A549 (cell line): ENCODE measurements at regions not wholly inside any gene's neighbourhood (a gene's known extent, or its start where the extent isn't known, plus 50 kb on each side); places are given as distances from the start of the nearest gene placed in this dataset.

ENCODE experiments used
- EP300 ChIP-seq, 2 experiments: fragments of >200 bp; sonication (Bioruptor Twin); formaldehyde crosslinking; IDR thresholded peaks; 2 replicates in 1 of 2; 3 replicates in 1 of 2; pipeline ENCODE4 v1.6.1; 2016 to 2017
- HOXA7 ChIP-seq: fragments of 250-450 bp; sonication (Bioruptor Pico); IDR thresholded peaks from 2 replicates; pipeline ENCODE4 v1.5.0; 2020; ENCODE audit warnings: mild to moderate bottlenecking, moderate library complexity
- POLR2A ChIP-seq: IDR thresholded peaks from 2 replicates; pipeline ENCODE4 v1.6.1; 2012; ENCODE audit warnings: mild to moderate bottlenecking, low read length
- TF ChIP-seq, protein P1 (sequence below): fragments of >200 bp; sonication (Bioruptor Twin); formaldehyde crosslinking; IDR thresholded peaks from 3 replicates; pipeline ENCODE4 v1.5.1; 2016

DNA sequence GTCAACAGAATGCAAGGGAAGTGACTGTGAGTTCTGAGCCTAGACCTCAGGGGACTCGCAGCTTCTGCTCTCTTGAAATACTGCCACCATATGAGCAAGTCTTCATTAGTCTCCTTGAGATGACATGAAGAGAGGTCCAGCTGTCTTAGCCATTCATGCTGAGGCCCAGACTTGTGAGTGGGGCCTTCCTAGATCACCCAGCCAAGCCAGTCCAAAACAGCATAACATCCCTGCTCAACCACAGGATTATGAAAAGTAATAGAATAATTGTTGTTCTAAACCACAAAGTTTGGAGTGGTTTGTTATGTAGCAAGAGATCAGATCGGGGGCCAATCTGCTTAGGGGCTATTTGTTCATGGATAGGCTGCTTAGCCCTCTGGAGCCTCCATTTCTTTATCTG lies 54.9 kb upstream of the HTATIP2 start:
- no peak for TF ChIP-seq POLR2A
- TF ChIP-seq HOXA7 (CRISPR knock-in tag) = no peak
- TF ChIP-seq, protein P1, sequence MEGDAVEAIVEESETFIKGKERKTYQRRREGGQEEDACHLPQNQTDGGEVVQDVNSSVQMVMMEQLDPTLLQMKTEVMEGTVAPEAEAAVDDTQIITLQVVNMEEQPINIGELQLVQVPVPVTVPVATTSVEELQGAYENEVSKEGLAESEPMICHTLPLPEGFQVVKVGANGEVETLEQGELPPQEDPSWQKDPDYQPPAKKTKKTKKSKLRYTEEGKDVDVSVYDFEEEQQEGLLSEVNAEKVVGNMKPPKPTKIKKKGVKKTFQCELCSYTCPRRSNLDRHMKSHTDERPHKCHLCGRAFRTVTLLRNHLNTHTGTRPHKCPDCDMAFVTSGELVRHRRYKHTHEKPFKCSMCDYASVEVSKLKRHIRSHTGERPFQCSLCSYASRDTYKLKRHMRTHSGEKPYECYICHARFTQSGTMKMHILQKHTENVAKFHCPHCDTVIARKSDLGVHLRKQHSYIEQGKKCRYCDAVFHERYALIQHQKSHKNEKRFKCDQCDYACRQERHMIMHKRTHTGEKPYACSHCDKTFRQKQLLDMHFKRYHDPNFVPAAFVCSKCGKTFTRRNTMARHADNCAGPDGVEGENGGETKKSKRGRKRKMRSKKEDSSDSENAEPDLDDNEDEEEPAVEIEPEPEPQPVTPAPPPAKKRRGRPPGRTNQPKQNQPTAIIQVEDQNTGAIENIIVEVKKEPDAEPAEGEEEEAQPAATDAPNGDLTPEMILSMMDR = no peak
- no peak for TF ChIP-seq EP300 (IDR thresholded peaks at IDR 0.05)
